ENCODE measurements at regions not wholly inside any gene's neighbourhood (a gene's known extent, or its start where the extent isn't known, plus 50 kb on each side); places are given as distances from the start of the nearest gene placed in this dataset.

DNA sequence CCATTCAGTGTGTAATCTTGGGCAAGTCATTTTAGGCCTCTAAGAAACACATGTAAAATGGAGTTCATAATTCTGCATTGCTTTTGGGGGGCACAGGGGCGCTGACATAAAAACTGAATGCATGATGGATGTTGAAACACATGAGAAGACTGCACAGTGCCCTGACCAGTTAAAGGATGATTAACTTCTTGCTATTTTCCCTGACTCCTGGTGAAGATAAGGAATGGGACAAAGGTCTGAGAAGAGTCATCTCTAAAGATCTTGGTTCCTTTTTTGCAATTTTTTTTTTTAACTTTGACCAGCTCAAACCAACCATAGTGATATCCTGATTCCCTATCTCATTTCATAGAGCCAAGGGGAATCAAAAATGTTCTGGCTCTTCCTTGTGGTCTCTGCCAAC, 134.9 kb upstream of the TENM4 start (continued):
- TF ChIP-seq, protein P1, sequence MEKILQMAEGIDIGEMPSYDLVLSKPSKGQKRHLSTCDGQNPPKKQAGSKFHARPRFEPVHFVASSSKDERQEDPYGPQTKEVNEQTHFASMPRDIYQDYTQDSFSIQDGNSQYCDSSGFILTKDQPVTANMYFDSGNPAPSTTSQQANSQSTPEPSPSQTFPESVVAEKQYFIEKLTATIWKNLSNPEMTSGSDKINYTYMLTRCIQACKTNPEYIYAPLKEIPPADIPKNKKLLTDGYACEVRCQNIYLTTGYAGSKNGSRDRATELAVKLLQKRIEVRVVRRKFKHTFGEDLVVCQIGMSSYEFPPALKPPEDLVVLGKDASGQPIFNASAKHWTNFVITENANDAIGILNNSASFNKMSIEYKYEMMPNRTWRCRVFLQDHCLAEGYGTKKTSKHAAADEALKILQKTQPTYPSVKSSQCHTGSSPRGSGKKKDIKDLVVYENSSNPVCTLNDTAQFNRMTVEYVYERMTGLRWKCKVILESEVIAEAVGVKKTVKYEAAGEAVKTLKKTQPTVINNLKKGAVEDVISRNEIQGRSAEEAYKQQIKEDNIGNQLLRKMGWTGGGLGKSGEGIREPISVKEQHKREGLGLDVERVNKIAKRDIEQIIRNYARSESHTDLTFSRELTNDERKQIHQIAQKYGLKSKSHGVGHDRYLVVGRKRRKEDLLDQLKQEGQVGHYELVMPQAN (conservative IDR thresholded peaks at IDR 0.05), result no peak
- TF ChIP-seq BACH1 (IDR thresholded peaks at IDR 0.05; ENCODE audit: borderline replicate concordance) (no peak), SIN3A (IDR thresholded peaks at IDR 0.05; ENCODE audit: low read depth, low read length) (no peak), RCOR1 (conservative IDR thresholded peaks at IDR 0.05; ENCODE audit: low read depth, low read length) (no peak), EZH2 (IDR thresholded peaks at IDR 0.05; ENCODE audit: borderline replicate concordance, control insufficient read depth, low read depth, low read length) (no peak)

DNA sequence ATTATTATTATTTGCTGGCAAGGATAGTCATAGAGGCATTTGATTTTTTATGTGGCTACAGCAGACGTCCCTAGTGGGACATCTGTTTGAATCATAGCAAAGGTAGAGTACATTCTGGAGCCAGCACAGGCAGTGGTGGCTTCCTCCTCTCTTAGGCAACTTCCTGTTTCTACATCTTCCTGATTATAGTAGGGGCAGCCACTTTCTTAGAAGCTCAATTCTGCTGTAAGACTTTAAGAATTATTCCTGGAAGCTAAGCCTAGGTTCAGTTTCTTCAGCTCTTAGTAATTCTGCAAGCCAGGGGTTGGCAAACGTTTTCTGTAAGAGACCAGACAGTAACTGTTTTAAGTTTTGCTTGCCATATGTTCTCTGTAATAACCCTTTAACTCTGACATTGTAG, 129.3 kb upstream of the TENM4 start:
- Histone ChIP-seq H3K36me3 (ENCODE audit: control insufficient read depth in 2 of 2, insufficient read depth in 2 of 2, low read length in 1 of 2) (no peaks in the 10 kb centered on the region), H3K4me1 (ENCODE audit: control insufficient read depth, insufficient read depth, low read length) (no peaks in the 10 kb centered on the region), H2AFZ (ENCODE audit: control insufficient read depth, low read depth, low read length) (no peak overlapping the region), H3K79me2 (ENCODE audit: control insufficient read depth, insufficient read depth, low read length) (no peaks in the 10 kb centered on the region), H3K27ac (ENCODE audit: control insufficient read depth, insufficient read depth) (no peak overlapping the region), H3K4me2 (ENCODE audit: control insufficient read depth, insufficient read depth) (no peak overlapping the region), H3K9me3 (replicated peaks; ENCODE audit: control insufficient read depth, insufficient read depth, low read length) (no peaks in the 10 kb centered on the region), H3K4me3 (no peak overlapping the region), H4K20me1 (ENCODE audit: control insufficient read depth, insufficient read depth) (no peaks in the 10 kb centered on the region), H3K27me3 (replicated peaks in 1 of 2; ENCODE audit: control insufficient read depth in 2 of 2, insufficient read depth in 2 of 2, low read length in 1 of 2) (no peaks in the 10 kb centered on the region), H3K9ac (ENCODE audit: control insufficient read depth, insufficient read depth, low read length) (no peak overlapping the region)
- ATAC-seq (no peak), DNase-seq (ENCODE audit: low read depth, low spot score) (no peak), FAIRE-seq (no peak)
- 3% methylated on average over 2 of the region's 2 CpGs for WGBS (ENCODE audit: insufficient coverage, insufficient replicate concordance, low lambda C conversion rate, missing lambda C conversion rate)
- CTCF ChIA-PET, result interaction anchor here (0.6 kb wide), 1 partner anchor 760 kb away, joined by 3 read pairs; no protein-coding TSS in a partner anchor
- SMC1A ChIA-PET (ENCODE audit: uncharacterized antibody, unreplicated experiment), result no interaction called here
- no peak for TF ChIP-seq POLR2AphosphoS5 (IDR thresholded peaks at IDR 0.05; ENCODE audit: low read length)
- TF ChIP-seq CHD2 (IDR thresholded peaks at IDR 0.05; ENCODE audit: borderline replicate concordance, low read depth, low read length), result no peak
- TF ChIP-seq SUZ12 (IDR thresholded peaks at IDR 0.05; ENCODE audit: unreplicated experiment), result no peak
- TF ChIP-seq, protein P2, sequence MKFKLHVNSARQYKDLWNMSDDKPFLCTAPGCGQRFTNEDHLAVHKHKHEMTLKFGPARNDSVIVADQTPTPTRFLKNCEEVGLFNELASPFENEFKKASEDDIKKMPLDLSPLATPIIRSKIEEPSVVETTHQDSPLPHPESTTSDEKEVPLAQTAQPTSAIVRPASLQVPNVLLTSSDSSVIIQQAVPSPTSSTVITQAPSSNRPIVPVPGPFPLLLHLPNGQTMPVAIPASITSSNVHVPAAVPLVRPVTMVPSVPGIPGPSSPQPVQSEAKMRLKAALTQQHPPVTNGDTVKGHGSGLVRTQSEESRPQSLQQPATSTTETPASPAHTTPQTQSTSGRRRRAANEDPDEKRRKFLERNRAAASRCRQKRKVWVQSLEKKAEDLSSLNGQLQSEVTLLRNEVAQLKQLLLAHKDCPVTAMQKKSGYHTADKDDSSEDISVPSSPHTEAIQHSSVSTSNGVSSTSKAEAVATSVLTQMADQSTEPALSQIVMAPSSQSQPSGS (IDR thresholded peaks at IDR 0.05; ENCODE audit: low read length), result no peak
- TF ChIP-seq, protein P1 (conservative IDR thresholded peaks at IDR 0.05), result no peak
- no peak for TF ChIP-seq SREBF1 (IDR thresholded peaks at IDR 0.05; ENCODE audit: low read length)
- TF ChIP-seq ZBTB33 (IDR thresholded peaks at IDR 0.05), result no peak
- TF ChIP-seq MEF2A (IDR thresholded peaks at IDR 0.05; ENCODE audit: insufficient read depth, low read depth, low read length), result no peak
- TF ChIP-seq MTA3 (IDR thresholded peaks at IDR 0.05; ENCODE audit: borderline replicate concordance, low read length), result no peak
- no peak for TF ChIP-seq RUNX3 (IDR thresholded peaks at IDR 0.05; ENCODE audit: low read length)
- TF ChIP-seq NFYB (IDR thresholded peaks at IDR 0.05; ENCODE audit: insufficient read depth, low read depth, low read length), result no peak
- no peak for TF ChIP-seq CREB1 (IDR thresholded peaks at IDR 0.05; ENCODE audit: low read depth)
- no TSS peak for BruUV-seq (replicated peaks)
- in situ Hi-C loops (cut with MboI) (no loop called here), intact Hi-C loops (cut with micrococcal nuclease; ENCODE audit: unreplicated experiment) (no loop called here)
- RAD21 ChIA-PET (ENCODE audit: unreplicated experiment), result no interaction called here
- POLR2A ChIA-PET, result interaction anchor here (0.5 kb wide), 1 partner anchor 107 kb away, joined by 5 read pairs; no protein-coding TSS in a partner anchor
